ENCODE measurements at regions not wholly inside any gene's neighbourhood (a gene's known extent, or its start where the extent isn't known, plus 50 kb on each side); places are given as distances from the start of the nearest gene placed in this dataset.

- H3K9me3 Mint-ChIP-seq, result peaks cover 47% of the 10 kb centered on the region
- H3K36me3 Mint-ChIP-seq, result peaks cover 24% of the 10 kb centered on the region
- DNase-seq, result no peak
- CTCF ChIA-PET, result no interaction called here
- H3K27ac Mint-ChIP-seq, result no peak overlapping the region
- H3K4me1 Mint-ChIP-seq, result peaks cover 25% of the 10 kb centered on the region
- H3K4me3 Mint-ChIP-seq, result no peak overlapping the region
- H3K27me3 Mint-ChIP-seq, result peaks cover 4% of the 10 kb centered on the region
Observed at GRCh38 chr2:12194968-12195367, 448.5 kb downstream of the LPIN1 start.

- Mint-ChIP-seq H3K27ac (no peak overlapping the region), H3K27me3 (peaks cover 4% of the 10 kb centered on the region), H3K9me3 (peaks cover 42% of the 10 kb centered on the region), H3K4me1 (peaks cover 25% of the 10 kb centered on the region), H3K36me3 (peaks cover 24% of the 10 kb centered on the region), H3K4me3 (no peak overlapping the region)
- CTCF ChIA-PET, result no interaction called here
- no peak for DNase-seq
Observed at GRCh38 chr2:12196495-12196894, 450.1 kb downstream of the LPIN1 start.

GRCh38 chr2:12197133-12197532 is 450.7 kb downstream of the LPIN1 start:
- Mint-ChIP-seq H3K27ac (no peak overlapping the region), H3K9me3 (peaks cover 42% of the 10 kb centered on the region), H3K27me3 (peaks cover 4% of the 10 kb centered on the region), H3K36me3 (peaks cover 24% of the 10 kb centered on the region), H3K4me3 (no peak overlapping the region), H3K4me1 (peaks cover 23% of the 10 kb centered on the region)
- DNase-seq, result no peak
- CTCF ChIA-PET, result no interaction called here

- H3K36me3 Mint-ChIP-seq, result peaks cover 7% of the 10 kb centered on the region
- H3K27ac Mint-ChIP-seq, result no peak overlapping the region
- H3K27me3 Mint-ChIP-seq, result peaks cover 20% of the 10 kb centered on the region
- H3K4me3 Mint-ChIP-seq, result no peak overlapping the region
- DNase-seq, result no peak
- peaks cover 7% of the 10 kb centered on the region for H3K4me1 Mint-ChIP-seq
- H3K9me3 Mint-ChIP-seq, result peaks cover 24% of the 10 kb centered on the region
- CTCF ChIA-PET, result interaction anchor here (0.6 kb wide), 1 partner anchor 850 kb away, joined by 5 read pairs; no protein-coding TSS in a partner anchor
Observed at GRCh38 chr2:12199491-12200211, 453.2 kb downstream of the LPIN1 start.

GRCh38 chr2:12201369-12201768 is 454.9 kb downstream of the LPIN1 start:
- Mint-ChIP-seq H3K36me3 (peaks cover 7% of the 10 kb centered on the region), H3K4me3 (no peak overlapping the region), H3K4me1 (peaks cover 7% of the 10 kb centered on the region), H3K27me3 (peaks cover 20% of the 10 kb centered on the region), H3K27ac (no peak overlapping the region), H3K9me3 (peaks cover 21% of the 10 kb centered on the region)
- CTCF ChIA-PET, result no interaction called here
- DNase-seq, result no peak

GRCh38 chr2:12202313-12203075 is 456.1 kb downstream of the LPIN1 start:
- Mint-ChIP-seq H3K27me3 (peaks cover 20% of the 10 kb centered on the region), H3K4me3 (no peak overlapping the region), H3K9me3 (peaks cover 12% of the 10 kb centered on the region), H3K4me1 (no peaks in the 10 kb centered on the region), H3K36me3 (no peaks in the 10 kb centered on the region), H3K27ac (no peak overlapping the region)
- CTCF ChIA-PET, result no interaction called here
- DNase-seq, result no peak

GRCh38 chr2:12203528-12203927 is 457.1 kb downstream of the LPIN1 start:
- no peak overlapping the region for H3K4me3 Mint-ChIP-seq
- no peaks in the 10 kb centered on the region for H3K36me3 Mint-ChIP-seq
- peaks cover 20% of the 10 kb centered on the region for H3K27me3 Mint-ChIP-seq
- CTCF ChIA-PET, result no interaction called here
- DNase-seq, result no peak
- peaks cover 7% of the 10 kb centered on the region for H3K9me3 Mint-ChIP-seq
- no peak overlapping the region for H3K27ac Mint-ChIP-seq
- no peaks in the 10 kb centered on the region for H3K4me1 Mint-ChIP-seq

GRCh38 chr2:12205086-12205485 is 458.7 kb downstream of the LPIN1 start:
- no peak overlapping the region for H3K27ac Mint-ChIP-seq
- no peak for DNase-seq
- H3K4me1 Mint-ChIP-seq, result no peaks in the 10 kb centered on the region
- no peak overlapping the region for H3K4me3 Mint-ChIP-seq
- CTCF ChIA-PET, result no interaction called here
- peaks cover 16% of the 10 kb centered on the region for H3K27me3 Mint-ChIP-seq
- no peaks in the 10 kb centered on the region for H3K36me3 Mint-ChIP-seq
- peaks cover 7% of the 10 kb centered on the region for H3K9me3 Mint-ChIP-seq

- Mint-ChIP-seq H3K27ac (no peak overlapping the region), H3K4me3 (no peak overlapping the region), H3K27me3 (peaks cover 13% of the 10 kb centered on the region), H3K36me3 (no peaks in the 10 kb centered on the region), H3K9me3 (peaks cover 7% of the 10 kb centered on the region), H3K4me1 (no peaks in the 10 kb centered on the region)
- DNase-seq, result no peak
- CTCF ChIA-PET, result no interaction called here
Observed at GRCh38 chr2:12207491-12207890, 461.1 kb downstream of the LPIN1 start.

- H3K27ac Mint-ChIP-seq, result no peak overlapping the region
- H3K4me1 Mint-ChIP-seq, result no peaks in the 10 kb centered on the region
- no peak for DNase-seq
- H3K4me3 Mint-ChIP-seq, result no peak overlapping the region
- peaks cover 3% of the 10 kb centered on the region for H3K9me3 Mint-ChIP-seq
- no peaks in the 10 kb centered on the region for H3K36me3 Mint-ChIP-seq
- CTCF ChIA-PET, result no interaction called here
- no peaks in the 10 kb centered on the region for H3K27me3 Mint-ChIP-seq
Observed at GRCh38 chr2:12210016-12210933, 463.8 kb downstream of the LPIN1 start.

- no peak for DNase-seq
- no peak overlapping the region for H3K4me3 Mint-ChIP-seq
- H3K27ac Mint-ChIP-seq, result no peak overlapping the region
- H3K9me3 Mint-ChIP-seq, result no peaks in the 10 kb centered on the region
- CTCF ChIA-PET, result no interaction called here
- H3K4me1 Mint-ChIP-seq, result no peaks in the 10 kb centered on the region
- H3K27me3 Mint-ChIP-seq, result no peaks in the 10 kb centered on the region
- no peaks in the 10 kb centered on the region for H3K36me3 Mint-ChIP-seq
Observed at GRCh38 chr2:12211326-12212175, 465.1 kb downstream of the LPIN1 start.

- Mint-ChIP-seq H3K27ac (no peak overlapping the region), H3K9me3 (no peaks in the 10 kb centered on the region), H3K4me1 (no peaks in the 10 kb centered on the region), H3K36me3 (no peaks in the 10 kb centered on the region), H3K4me3 (no peak overlapping the region), H3K27me3 (no peaks in the 10 kb centered on the region)
- DNase-seq, result no peak
- CTCF ChIA-PET, result no interaction called here
Observed at GRCh38 chr2:12212841-12213597, 466.6 kb downstream of the LPIN1 start.

GRCh38 chr2:12217175-12217574 is 470.7 kb downstream of the LPIN1 start:
- H3K4me3 Mint-ChIP-seq, result no peak overlapping the region
- no peaks in the 10 kb centered on the region for H3K4me1 Mint-ChIP-seq
- H3K36me3 Mint-ChIP-seq, result peaks cover 2% of the 10 kb centered on the region
- no peak overlapping the region for H3K27ac Mint-ChIP-seq
- CTCF ChIA-PET, result no interaction called here
- no peaks in the 10 kb centered on the region for H3K27me3 Mint-ChIP-seq
- peaks cover 4% of the 10 kb centered on the region for H3K9me3 Mint-ChIP-seq
- DNase-seq, result no peak
